ENCODE measurements at regions not wholly inside any gene's neighbourhood (a gene's known extent, or its start where the extent isn't known, plus 50 kb on each side); places are given as distances from the start of the nearest gene placed in this dataset.
"Not testable (repeated sequence)": the region's sequence is repeated elsewhere in the genome, so short reads cannot be mapped to it uniquely, and the experiment has no call there.

DNA sequence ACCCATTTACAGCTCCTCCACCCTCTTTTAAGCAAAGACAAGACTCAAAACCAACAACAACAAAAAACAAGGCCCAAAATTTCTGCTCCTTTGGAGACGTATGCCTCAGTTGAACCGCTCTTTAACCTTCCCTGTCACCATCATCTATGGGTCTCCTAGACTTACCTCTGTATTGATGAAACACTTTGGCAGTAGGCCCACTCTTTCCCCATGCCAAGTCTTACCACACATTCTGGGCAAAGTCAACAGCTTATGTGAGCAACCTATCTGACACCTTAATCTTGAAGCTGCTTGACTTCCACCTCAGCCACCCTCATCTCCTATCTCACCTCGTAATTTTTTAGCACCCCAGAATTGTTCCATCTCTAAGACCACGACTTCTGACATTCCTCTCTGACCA lies 99.7 kb upstream of the CXorf66 start:
- DNase-seq, result no peak

GRCh38 chrX:140057001-140057411 lies 91.7 kb upstream of the CXorf66 start:
- DNase-seq, result peak; percentile 69 to 73

GRCh38 chrX:140053846-140054245 lies 88.5 kb upstream of the CXorf66 start:
- no peak for DNase-seq

DNA sequence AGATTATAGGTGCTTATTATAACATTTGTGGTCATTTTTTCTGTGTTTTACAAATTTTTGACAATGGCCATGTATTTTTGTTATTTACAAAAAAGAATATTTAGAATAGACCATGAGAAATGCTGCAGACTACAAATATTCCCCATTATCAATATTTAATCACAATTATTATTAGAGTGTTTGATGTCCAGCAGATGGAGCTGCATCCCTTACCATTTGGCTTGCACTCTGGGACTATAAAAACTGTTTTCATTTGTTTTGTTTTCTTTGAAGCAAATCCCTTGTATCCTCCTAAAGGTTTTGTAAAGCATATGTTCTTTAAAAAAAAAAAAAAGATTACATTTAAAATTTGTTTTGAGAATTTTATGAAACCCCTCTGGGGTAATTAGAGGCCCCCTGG lies 85.6 kb upstream of the CXorf66 start:
- DNase-seq, result no peak

- no peak for DNase-seq
These were observed 75.1 kb upstream of the CXorf66 start for GRCh38 chrX:140040386-140040785.

- DNase-seq, result no peak
These were observed 73.5 kb upstream of the CXorf66 start for GRCh38 chrX:140038842-140039241.

DNA sequence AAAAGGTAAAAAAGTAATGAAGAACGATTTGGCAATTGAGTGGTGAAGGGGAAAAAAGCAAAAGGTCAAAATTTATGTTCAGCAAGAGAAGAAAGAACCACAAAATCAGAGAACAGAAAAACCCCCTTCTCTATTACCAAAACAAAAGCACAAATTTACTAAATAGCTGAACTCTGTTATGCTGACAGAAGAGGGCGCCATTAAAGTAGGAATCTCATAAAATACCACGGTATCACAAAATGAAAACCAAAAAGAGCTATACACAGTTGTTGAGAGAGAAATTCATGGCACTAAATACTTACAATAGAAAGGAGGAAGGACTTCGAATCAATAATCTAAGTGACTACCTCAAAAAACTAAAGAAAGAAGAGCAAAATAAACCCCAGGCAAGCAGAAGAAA lies 69.6 kb upstream of the CXorf66 start:
- no peak for DNase-seq

- DNase-seq, result no peak
These were observed 57.2 kb upstream of the CXorf66 start for GRCh38 chrX:140022482-140022881.

GRCh38 chrX:140019134-140019533 lies 53.8 kb upstream of the CXorf66 start:
- DNase-seq, result not testable (repeated sequence)
